GM19395 (cell line): ENCODE measurements at regions not wholly inside any gene's neighbourhood (a gene's known extent, or its start where the extent isn't known, plus 50 kb on each side); places are given as distances from the start of the nearest gene placed in this dataset.
"Not testable (repeated sequence)": the region's sequence is repeated elsewhere in the genome, so short reads cannot be mapped to it uniquely, and the experiment has no call there.

Experiments
- ATAC-seq: cut with Tn5 transposase; IDR thresholded peaks from one replicate; pipeline ENCODE4 v1.9.1; 2021; ENCODE audit warnings: mild to moderate bottlenecking, moderate library complexity; ENCODE audit not compliant: unreplicated experiment

- ATAC-seq, result no peak
Measured at GRCh38 chr13:104634016-104634415, 1567.8 kb upstream of the SLC10A2 start.

DNA sequence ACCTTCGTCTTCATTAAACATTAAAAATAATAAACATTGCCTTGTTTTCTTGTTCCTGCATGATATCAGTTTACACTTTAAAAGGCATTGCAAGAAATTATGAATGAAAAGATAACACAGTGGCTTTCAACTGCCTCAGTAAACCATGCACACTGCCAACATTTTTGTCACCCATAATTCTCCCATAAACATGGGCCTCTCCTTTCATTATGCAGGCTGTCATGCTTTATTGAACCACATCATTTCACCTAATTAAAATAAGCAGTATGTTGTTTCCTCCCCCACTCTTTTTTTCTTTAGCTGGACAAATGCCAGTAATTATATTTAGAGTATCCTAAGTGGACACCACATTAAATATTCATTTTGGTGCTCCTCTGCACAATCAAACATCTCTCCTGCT, 1566.5 kb upstream of the SLC10A2 start:
- ATAC-seq, result no peak

DNA sequence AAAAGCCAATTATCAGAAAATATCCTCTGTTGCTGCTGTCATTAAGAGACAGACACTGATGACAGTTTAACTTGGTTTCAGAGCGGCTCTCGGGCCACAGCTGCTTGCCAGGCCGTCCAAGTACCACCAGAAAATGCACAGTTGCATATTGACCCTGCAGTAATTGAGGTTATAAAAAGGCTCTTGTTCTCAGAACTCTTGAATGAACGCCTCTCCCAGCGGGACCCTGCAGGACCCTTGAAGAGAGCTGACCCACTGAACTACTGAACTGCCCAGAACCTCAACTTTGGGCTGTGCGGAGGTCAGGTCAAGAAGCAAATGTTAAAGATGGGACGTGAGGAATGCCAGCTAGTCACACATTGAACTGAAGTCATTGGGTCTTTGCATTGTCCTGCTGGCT, 1559.0 kb upstream of the SLC10A2 start:
- no peak for ATAC-seq

DNA sequence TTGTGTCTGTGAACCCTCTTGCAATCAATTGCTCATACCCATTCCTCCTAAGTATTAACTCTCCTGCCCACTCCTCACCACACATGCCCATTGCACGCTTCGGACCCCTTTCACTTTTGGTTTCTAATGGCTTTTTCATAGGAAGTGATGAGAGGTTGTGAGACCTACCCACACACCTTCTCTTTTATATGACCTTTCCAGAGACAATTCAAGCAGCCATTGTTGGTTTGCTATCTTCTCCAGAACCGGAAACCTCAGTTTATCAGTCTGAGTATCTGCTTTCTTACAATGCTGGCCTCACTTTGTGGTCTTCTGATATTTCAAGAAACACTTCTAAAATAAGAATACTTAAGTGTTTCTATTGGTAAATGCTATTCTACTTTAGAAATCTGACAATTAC, 1550.8 kb upstream of the SLC10A2 start:
- no peak for ATAC-seq

DNA sequence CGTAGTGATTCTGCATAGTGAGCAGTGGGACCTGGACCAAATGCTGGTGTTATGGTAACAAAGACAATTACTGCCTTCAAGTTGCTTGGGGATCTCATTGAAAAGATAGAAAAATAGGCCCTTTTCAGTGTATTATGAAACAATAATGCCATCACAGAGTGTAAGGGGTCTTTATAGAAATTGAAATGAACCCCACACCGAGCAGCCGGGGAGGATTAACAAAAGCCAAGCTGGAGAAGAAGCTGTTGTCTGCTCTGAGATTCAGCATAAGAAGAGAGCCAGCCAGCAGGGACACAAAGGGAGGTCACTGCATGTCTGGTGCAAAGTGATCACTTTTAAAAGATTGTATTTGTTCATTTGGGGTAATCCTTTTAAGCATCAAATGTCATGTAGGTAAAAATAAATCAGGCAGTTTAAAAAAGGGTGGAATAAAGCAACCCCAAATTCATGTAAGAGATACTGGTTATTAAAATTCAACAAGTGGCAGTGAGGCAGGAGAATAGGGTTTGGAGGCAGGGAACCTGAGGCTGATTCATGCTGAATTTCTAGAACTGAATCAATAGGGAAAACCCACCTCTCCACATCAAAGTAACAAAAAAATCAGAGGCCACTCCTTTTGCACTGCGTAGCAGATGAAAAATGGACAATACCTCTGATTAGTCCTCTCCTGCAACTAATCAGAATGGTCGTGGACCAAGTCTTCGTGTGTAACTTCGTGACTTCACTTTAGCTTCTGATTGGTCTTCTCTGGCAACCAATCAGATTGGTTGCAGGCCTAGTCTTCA, 1548.3 kb upstream of the SLC10A2 start:
- no peak for ATAC-seq

GRCh38 chr13:104608331-104608730, 1542.1 kb upstream of the SLC10A2 start:
- no peak for ATAC-seq

DNA sequence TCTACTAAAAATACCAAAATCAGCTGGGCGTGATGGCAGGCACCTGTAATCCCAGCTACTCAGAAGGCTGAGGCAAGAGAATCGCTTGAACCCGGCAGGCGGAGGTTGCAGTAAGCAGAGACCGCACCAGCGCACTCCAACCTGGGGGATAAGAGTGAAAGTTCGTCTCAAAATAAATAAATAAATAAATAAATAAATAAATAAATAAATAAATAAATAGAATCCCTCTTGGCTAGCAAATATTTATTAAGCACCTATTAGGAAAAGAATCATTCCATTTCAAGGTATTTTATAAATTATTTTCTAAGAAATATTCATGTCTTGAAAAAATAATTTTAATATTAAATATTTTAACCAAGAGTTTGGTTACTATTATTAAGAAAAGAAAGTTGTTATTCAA, 1539.2 kb upstream of the SLC10A2 start:
- ATAC-seq, result not testable (repeated sequence)

GRCh38 chr13:104597546-104598180, 1531.4 kb upstream of the SLC10A2 start:
- ATAC-seq, result no peak

GRCh38 chr13:104595511-104595910, 1529.3 kb upstream of the SLC10A2 start:
- no peak for ATAC-seq

DNA sequence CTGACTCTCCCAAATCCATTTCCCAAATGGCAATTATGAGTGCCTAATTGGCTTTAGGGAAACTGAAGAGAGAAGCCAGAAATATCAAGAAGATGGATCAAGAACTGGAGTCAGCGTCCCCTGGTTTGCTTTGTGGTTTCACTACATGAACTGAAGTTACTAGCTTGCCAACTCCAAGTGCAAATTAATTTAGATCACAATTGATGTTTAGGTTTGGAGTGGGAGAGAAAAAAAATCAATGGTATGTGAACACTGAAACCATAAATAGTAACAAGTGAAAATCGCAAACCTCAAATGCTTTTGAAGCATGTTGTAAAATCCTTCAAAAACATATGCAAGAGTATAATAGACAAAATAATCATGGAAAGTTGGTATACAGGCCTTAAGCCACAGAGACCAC, 1528.6 kb upstream of the SLC10A2 start:
- no peak for ATAC-seq

DNA sequence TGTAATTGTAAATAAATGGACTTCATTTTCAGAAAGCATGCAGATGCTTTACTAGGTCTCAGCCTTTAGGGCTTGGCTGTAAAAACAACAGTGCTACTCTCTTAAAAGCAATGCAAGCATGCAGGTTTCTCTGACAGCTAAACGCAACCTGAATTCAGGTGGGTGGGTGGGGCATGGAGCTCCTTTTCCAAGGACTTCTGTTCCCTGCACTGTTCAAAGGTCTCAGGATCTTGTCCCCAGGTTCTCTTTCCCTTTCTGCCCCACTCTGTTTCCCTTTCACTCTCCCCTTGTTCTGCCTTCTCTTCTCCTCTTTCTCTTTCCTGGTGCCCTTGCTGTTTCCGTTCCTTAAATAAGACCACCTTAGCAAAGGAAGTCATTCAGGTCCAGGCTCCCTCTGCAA, 1527.5 kb upstream of the SLC10A2 start:
- no peak for ATAC-seq

DNA sequence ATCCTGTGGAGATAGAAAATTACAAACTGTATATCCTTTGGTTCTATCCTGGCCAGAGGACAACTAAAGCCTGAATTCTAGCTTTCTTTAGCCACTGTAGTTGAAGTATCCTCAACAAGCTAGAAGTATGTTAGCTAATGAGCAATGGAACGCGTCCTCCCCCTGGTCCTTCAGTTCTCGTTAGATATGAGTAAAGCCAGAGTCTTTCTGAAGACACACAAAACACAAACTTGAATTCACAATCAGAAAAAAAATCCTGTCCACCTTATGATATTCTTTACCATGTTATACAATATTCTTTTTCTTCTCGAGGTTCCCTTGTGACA, 1527.0 kb upstream of the SLC10A2 start:
- no peak for ATAC-seq

GRCh38 chr13:104592545-104593250, 1526.5 kb upstream of the SLC10A2 start:
- no peak for ATAC-seq

GRCh38 chr13:104592127-104592526, 1525.9 kb upstream of the SLC10A2 start:
- no peak for ATAC-seq

DNA sequence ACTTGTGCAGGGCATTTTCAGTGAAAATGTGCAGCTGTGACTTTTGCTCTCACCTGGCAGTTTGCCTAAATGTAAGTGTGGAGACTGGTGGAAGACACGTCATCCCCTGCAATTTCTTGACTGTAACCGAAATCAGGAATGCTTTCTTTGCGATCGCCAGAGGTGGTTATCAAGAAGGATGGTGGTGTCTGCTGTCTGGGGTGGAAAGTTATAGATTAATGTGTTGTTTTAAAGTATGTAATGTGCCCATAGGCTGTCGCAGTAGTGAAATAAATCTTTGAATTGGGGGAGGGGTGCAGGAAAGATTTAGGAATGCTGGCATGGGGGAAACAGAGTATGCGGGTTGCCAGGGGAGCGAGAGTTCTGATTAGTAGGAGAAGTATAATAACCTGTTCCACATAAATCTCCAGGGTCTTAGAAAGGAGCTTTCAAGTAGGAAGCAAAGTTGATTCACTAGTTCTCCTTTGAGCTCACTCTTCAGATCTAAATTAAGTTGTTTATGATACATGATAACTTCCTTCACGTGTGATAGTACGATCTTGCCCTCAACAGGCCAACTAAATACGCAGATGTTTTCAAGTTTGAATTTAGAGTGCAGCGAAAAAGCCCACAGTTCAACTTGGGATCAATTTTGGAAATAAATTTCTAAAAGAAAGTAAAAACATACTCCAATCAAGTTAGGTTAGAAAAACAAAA, 1520.0 kb upstream of the SLC10A2 start:
- ATAC-seq, result no peak

- no peak for ATAC-seq
Measured at GRCh38 chr13:104584481-104584880, 1518.3 kb upstream of the SLC10A2 start.

GRCh38 chr13:104580931-104581330, 1514.7 kb upstream of the SLC10A2 start:
- no peak for ATAC-seq

DNA sequence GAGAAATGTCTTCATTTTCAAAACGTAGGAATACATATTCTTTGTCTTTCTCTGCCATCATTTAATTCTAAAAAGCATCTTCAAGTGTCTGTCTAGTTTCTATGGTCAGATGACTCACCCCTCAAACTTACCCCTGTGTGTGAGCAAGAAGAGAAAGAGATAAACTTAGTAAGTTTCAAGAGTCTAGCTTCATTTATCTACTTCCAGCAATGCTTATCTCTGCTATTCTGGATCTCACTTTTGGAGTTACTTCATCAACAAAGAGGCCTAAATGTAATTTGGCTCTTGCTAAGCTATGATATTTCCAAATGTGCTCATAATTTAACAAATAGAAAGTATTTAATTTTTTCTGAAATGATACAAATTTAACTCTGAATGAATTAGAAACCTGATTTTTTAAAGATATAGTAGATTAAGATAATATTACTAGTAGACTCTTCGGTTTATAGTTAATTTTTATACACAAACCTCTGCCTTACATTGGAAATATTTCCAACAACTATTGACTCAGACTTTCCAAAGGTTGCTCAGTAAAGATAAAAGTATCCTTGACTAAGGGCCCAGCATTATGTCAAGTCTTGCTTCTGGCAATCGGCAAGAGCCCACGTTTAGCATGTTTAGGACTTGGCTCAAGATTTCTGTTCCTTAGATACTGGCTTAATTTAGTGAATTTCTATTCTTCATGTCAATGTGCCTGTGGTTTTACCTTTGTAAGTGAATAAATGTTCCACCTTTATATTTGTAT, 1511.0 kb upstream of the SLC10A2 start:
- ATAC-seq, result no peak

- no peak for ATAC-seq
Measured at GRCh38 chr13:104571893-104572229, 1505.6 kb upstream of the SLC10A2 start.

DNA sequence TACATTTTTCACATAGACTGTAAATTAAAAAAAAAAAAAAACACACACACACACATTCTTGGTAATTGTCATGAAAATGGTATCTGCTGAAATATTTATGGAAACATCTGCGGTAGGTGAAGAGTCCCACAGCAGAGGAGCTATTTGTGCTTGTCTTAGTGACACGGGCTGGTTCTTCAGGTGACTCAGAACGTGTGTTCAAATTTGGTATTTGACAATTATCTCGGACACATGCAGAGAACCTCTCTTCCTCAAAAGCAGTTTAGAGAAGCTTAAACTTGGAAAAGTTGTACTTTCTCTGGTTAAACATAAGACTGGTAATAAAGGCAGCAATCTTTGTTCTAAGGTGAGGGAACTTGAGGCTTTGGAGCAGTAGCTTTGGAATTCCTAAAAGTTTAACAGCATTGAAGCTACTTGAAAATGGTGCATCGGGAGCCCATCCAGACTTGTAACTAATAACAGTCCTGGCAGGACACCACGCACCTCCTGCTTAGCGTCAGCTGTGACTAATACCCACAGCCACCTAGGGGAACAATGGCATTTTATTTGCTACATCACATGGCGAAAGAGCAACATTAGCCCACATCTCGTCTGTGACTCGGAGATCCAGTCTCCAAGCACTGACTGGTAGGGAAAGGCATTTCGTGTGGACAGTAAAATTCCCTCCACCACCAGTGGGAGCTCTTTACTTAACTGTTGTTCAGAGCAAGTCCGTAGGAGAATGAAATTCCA, 1505.1 kb upstream of the SLC10A2 start:
- ATAC-seq, result no peak
